NAMALWA (cell line): ENCODE measurements at regions not wholly inside any gene's neighbourhood (a gene's known extent, or its start where the extent isn't known, plus 50 kb on each side); places are given as distances from the start of the nearest gene placed in this dataset.

ENCODE experiments used
- DNase-seq: peaks from one replicate; pipeline ENCODE4 v3.0.0-alpha.2; 2015; ENCODE audit warnings: low spot score

DNA sequence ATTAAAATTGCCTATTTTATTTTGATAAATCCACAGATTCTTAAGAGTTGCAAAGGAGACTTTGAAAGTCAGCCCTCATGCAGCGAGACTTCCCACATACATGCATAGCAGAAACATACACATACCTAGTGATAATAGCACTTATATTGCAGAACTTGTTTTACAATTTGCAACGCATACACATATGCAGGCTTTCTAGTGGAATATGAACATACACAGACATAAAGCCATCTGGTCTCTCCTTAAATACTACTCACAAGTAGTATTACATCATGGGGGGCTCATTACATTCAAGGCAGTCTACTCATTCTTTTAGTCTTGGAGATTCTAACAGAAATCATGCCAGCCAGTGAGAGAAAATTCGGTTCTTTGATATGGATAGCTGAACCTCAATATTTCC is 295.1 kb upstream of the RND3 start:
- no peak for DNase-seq

DNA sequence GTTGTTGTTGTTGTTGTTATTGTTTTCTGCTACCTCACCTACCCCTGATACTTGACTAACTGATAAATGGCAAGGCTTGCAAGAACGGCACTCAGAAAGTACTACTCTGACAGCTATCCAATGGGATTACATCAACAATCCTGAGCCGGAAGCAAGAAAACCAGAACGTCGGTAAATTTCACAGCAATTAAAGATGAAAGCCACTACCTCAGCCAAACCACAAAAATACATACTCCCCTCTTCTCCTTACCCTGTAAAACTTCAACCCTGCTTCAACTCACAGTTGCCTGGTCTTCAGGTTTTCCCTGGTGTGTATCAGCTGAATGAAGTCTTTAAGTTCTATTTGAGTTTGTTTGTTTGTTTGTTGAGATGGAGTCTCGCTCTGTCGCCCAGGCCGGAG is 293.7 kb upstream of the RND3 start:
- DNase-seq = no peak

DNA sequence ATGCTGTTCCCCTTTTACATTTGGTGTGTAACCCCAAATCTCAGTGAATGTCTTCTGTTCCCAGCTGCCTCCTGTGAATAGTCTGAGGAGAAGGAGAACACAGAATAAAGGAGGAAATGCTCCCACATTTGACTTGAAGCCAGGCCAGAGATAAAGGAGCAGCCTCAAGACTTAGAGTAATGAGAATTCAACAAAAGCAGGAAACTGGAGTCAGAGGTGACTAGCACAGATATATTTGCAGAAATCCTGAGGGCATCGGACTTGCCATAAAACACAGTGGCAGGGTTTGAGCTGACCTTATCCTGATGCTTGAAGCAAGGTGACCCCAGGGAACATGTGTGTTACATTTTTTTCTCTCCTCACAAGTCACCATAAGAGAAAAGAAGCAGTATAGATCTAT is 291.4 kb upstream of the RND3 start:
- DNase-seq = no peak

DNA sequence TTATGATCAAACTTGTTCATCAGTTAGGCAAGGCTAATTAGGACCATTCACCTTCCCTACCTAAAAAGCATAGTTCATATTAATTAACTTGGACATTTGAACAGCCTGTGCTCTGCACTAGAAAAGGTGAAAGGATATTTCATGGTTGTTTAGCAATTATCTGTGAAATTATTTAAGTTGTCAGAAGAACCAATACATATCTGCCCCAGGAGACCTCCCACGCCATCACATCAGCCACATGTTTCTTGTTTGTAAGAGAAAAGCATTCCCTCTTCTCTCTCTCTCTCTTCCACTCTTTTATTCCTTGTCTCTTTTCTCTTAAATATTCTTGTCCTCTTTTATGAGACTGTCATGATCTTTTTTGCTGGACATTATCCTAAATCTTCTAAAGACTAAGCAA is 282.0 kb upstream of the RND3 start:
- DNase-seq = no peak

DNA sequence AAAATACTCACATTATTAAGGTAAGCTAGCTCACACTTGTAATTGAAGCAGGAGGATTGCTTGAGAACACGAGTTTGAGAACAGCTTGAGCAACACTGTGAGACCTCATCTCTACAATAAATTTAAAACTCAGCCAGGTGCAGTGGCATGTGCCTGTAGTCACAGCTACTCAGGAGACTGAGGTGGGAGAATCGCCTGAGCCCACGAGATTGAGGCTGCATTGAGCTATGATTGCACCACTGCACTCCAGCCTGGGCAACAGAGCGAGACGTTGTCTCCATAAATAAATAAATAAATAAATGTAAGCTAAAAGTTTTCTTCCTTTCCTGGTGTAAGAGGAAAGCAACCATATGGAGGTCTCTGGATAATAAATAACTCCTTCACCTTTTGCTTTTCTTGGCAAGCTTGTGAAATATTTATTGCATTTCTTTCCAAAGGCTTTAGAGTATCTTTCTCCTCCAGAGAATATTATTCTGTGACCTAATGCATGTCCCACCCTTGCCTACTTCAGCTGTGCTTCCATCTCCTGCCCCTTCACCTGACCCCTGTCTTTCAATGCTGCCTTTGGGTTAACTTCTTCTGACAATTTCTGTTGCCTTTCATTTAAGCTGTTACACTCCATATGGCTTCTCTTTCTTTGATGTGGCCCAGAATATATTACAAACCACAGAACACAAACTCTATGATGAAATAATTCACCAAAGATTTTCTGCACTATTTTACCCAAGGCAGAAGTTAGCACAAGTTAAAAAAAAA is 280.7 kb upstream of the RND3 start:
- no peak for DNase-seq

DNA sequence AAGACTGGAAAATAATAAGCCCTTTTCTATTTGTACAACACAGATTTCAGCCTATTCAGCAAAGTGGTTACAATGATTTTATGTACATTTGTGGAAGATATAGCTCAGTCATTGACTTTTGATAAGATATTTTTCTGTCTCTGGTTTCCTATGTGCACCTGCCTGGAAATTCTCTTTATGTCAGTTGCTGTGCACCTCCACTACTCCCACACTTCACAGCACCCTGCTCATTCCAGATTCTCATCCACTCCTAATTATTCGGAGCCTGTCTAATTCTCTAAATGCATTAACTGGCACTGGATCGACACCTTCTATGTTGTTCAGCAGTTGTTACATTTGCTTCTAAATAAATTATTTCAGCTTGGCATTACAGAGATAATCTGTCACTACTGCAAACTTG is 275.1 kb upstream of the RND3 start:
- DNase-seq = no peak

DNA sequence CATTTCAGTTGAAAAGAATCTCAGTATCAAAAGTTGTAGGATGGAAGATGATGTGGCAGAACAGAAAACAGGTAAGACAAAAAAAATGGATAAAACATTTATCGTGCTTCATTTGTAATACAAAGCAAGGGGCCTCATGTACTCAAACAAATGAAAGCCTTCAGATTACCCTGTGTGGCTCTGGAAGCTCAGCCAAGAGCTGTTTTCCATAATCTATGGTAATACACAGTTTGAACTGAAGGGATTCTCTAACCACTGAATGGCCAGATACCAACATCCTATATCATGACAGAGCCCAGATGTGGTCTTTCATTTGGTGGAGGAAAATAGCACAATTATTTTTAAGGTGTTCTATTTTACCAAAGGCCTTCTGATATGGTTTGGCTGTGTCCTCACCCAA is 272.1 kb upstream of the RND3 start:
- no peak for DNase-seq

DNA sequence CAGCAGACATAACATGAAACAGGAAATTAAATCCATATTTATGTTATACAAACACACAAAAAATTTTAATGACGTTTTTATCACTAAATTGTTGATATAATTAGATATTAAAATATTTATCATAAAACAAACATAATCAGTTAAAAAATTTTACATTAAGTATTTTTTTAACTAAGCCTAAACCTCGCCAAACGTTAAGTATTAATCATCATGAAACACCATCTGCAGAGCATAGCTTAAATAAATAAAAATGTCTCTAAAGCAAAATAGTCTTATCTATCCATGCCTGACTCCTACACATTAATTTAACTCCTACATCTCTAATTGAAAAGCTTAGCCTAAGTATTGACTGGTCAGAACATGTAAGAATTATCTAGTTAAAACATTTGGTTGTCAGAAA is 271.6 kb upstream of the RND3 start:
- no peak for DNase-seq

DNA sequence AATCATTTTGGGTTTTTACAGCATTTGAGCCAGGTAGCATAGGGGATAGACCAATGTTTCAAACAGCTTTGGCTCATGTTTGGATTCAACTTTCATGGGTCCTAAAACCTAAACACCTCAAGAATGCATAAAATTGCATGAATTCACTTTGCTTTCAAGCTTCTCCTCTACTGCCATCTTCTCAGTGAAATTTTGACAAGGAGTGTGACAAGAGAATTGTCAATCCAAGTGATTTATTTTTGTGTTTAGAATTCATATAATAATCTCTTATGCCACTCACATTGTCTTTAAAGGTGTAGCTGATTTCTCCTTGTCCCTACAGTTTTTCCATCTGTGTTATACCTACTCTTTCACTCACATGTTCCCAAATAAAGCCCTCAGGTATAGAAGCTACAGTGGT is 264.8 kb upstream of the RND3 start:
- DNase-seq = no peak

DNA sequence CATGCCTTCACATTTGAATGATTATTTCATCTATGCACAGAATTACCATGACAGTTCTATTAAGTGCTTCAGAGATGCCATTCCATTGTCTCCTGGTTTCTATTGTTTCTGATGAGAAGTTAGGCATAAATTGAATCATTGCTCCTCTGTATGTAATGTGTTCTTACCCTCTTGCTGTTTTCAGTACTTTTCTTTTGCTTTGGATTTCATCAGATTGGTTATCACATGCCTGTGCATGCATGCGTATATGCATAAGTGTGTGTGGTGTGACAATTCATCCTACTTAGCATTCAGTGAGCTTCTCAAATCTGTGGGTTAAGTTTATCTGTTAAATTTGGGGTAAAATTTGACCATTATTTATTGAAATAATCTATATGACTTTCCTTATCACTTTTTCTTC is 263.3 kb upstream of the RND3 start:
- no peak for DNase-seq

DNA sequence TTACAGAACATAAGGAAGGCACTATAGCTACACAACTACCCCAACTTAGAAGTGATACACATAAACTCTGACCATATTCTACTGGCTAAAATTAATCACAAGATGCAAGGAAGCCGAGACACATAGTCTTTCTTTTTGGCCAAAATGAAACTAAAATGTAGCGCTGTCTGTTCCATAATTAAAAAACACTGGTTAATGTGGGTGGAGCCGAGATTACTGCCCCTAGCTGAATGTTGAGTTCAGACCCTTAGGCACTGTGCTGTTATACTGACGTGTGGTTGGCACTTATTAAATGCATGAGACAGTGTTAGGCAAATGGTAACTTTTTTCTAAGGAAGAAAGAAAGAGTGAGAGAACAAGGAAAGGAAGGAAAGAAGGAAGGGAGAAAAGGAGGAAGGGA is 254.6 kb upstream of the RND3 start:
- DNase-seq = no peak

DNA sequence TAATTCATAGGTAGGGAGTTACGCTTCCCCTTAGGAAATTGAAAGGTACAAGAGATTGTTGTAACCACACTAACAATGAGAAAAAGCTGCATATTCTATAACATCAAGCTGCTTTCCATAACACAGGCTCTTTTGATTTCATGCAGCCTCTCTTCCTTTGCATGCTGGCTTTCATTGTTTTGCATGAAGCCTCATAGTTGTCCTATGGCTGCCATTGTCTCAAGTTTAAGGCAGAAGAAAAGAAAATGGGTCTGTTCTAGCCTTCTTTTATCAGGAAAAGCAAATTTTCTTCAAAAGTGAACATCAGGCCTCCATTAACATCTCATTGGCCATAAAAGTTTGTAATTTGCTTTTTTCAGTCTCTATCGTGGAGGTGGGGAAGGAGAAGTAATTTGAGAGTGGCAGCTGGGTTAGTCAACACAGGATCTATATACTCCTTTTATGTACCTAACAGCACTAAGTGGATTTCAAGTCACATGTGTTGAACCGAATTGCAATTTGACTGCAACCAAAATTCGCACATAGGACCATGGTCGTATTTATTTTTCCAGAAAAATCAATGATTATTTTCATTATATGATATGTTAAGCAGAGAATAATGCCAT is 248.5 kb upstream of the RND3 start:
- no peak for DNase-seq

DNA sequence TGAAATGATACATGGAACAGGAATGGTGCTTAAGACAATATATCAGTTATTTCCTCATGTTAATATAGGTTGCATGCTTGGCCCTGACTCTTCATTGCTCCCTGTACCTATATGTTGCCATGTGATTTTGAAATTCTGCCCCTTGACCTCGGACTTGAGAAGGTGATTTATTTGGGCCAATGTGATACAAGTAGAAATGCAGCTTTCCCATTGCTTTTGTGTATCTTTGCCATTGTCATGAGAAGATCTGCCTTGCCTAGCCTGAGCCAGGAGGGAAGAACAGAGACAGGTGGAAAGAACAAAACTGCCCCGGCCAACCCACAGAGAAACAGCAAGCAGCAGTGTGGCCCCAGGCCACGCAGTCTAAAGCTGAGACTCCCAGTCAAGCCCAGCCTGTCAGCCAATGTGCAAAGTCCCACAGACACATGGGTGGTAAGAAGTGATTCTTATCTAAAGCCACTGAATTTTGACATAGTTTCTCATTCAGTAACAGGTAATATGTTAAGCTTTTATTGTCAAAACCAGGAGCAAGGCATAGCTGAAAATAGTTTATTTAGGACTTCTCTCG is 245.7 kb upstream of the RND3 start:
- no peak for DNase-seq

DNA sequence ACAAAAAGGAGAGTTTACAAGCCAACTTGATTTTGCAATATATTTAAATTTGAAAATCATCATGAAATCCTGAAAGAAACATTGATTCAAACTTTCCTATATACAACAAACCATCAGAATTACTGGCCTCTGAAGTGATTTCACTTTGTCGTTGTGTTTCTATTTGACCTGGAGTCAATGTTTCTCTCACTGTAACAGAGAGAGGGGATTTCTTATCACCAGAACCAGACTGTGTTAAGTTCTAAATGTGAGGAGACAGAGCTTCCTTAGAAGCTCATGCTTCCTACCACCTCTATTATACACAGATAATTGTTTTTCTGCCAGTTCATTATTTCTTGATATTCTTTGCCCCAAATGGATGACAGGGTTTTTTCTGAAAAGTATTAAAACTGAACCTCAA is 245.0 kb upstream of the RND3 start:
- no peak for DNase-seq

DNA sequence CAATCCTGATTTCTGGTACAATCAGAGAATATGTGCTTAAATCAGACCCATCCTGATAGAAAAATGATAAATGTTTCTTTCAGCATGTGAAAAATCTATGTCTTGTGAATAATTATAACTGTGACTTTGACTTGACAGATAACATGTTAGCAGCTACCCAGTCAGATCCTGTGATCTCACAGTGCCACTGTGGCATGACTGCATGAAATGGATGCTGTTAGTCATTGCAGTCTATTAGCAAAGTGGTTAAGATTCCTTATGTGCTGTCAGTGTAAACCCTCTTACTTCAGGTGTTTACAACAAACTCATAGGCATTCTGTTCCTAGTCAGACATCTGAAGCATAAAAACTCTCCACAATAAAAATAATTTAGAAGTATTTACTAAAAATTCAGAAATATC is 244.6 kb upstream of the RND3 start:
- DNase-seq = no peak

DNA sequence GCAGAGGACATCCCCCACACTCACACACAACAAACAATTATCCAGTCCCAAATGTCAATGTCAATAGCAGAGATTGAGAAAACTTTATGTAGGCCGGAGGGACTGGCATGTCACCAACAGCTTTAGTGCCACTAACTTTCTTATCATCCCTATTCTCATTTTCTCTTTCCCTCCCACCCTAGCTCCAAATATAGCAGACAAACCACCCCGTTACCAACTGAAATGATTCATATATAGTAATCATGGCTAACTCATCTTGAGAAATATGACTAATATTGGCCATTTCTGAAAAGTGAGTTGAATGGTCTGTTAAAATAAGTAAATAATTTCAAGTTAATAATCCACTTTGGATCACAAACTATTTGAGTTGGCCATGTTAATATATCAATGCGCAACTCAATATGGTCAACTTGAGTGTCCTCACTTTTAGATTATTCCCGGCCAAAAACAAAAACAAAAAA is 242.1 kb upstream of the RND3 start:
- no peak for DNase-seq

DNA sequence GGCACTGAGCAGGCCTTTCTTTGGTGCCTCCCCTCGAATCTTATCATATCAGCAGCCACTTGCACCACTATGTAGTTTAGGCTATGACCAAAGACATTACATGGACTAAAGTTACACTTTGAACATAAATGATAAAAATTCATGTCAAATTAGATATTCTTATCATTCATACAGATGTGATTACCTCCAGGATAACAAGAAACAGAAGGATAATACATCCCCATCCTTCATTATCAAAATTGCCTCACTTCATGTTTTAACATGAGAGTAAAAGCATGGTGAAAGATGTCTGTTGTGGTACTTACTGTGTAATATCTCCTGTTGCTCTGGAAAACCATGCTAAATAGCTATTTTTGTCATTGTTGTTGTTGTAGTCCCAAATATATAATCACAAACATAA is 230.8 kb upstream of the RND3 start:
- no peak for DNase-seq

DNA sequence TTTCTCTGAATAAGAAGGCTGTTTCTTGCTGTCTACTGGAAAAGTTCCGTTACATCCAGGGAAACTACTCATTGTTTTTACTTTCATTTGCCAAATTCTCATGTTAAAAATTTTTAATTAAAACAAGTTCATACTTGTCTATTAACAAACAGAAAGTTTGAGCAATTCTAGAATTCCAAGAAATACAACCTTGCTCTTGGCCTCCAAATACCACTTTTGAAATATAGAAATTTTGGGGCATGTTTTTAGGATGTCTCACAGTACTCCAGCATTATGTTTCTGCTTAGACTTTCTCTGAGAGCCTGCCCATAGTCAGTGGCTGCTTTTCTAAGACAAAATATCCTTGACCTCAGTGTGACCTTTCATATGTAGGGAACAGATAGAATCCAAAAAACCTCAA is 228.7 kb upstream of the RND3 start:
- DNase-seq = no peak

DNA sequence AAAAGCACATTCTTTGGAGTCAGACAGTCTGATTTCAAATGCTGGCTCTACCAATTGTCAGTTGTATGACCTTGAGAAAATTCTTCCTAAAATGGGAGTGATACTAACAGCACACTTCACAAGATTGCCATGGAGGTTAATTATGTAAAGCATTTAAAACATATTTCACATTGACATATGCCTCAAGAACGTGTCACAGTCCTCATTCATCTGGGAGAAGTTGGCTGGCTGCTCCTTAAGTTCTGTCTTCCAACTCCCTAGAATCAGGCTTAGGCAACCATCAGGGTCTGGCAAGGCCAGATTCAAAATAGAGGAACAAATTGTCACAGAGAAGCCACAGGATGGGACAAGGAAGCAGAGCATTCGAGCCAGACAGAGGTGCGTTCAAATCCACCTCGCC is 228.0 kb upstream of the RND3 start:
- no peak for DNase-seq

DNA sequence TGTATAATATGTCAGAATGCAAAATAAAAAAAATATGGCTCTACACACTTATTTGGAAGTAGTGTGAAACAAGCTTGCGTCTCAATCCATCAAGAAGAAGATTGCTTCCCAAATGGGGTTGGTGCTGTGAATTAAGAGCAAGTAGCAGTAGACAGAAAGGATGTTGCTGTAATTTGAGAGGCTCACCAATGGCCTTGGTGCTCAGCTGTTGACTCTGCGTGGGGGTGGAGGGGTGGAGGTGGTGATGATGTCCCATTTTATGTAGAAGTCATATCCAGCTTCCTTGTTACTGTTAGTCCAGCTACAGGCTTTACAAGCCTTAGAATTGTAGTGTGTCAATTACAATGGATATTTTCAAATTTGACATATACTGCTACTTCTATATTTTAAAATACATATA is 223.4 kb upstream of the RND3 start:
- DNase-seq = no peak

DNA sequence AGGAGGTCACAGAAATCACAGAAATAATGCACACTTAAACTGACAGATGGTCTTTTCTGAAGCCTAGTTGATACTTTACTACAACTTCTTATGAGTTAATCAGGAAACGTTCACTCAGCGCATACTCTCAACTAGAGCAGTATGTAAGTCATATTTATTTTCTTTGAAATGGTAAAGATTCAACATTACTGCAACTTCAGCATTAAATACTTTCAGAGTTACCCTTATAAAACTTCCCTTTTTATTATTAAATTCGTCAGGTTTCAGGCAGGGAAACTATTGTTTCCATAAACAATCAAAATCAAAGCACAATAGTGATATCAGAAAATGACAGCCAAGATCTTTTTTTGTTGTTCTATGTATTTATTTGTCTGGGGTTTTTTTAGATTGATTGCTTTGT is 222.6 kb upstream of the RND3 start:
- DNase-seq = no peak

DNA sequence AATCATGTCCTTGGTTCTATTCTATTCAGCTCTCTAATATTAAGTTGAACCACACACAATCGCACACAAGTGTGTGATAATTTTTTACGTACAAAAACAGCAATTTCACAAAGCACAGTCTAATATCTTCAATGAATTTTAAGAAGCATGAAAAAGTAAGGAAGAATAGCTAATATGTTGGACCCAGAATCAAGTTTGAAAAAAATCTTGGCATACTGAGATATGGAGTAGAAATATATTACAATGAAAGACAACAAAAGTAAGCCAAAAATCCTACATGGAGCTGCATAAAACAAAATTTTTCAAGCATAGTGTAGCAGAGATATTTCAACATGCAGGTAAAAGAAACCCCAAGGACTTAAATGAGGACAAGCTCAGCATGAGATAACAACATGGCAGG is 219.1 kb upstream of the RND3 start:
- DNase-seq = no peak

DNA sequence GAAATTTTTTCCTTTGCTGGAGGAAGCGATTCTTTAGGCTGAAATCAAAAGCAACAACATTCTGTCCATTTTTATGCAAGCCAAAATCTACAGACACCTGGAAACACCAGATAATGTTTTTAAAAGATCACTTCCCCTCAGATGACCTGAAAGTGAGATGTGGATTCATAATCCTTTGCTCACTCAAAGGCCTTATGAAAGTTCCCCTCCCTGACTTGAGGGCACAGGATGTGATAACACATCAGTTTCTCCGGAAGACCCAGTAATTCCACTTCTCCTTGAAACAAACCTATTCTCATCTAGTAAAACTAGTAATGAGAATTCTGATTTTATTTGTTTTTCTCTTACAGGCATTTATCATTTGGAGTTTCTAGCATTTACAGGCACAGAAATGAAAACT is 218.3 kb upstream of the RND3 start:
- DNase-seq = no peak

DNA sequence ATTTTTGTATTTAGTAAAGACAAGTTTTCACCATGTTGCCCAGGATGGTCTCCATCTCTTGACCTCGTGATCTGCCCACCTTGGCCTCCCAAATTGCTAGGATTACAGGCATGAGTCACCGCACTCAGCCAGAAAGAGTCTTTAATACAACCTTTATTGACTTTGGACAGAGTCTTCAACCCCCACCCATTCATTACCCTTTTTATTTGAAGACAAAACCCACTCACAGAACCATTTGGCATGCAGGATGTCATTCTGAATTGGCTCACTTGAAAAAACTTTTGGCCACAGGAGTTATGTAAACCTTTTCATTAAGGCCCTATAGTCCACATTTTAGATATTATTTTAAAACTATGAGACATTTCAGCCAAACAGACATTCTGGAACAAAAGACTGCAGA is 217.9 kb upstream of the RND3 start:
- no peak for DNase-seq
